C4-2B (cell line): ENCODE measurements at regions not wholly inside any gene's neighbourhood (a gene's known extent, or its start where the extent isn't known, plus 50 kb on each side); places are given as distances from the start of the nearest gene placed in this dataset.

Experiments
- H3K27ac ChIP-seq: fragments of 450-650 bp; 2 replicates; pipeline ENCODE4 v1.5.1; 2017
- CTCF ChIP-seq: fragments of 450-650 bp; conservative IDR thresholded peaks from 2 replicates; pipeline ENCODE4 v1.5.1; 2017; ENCODE audit warnings: mild to moderate bottlenecking
- ZFX ChIP-seq: fragments of 450-650 bp; IDR thresholded peaks from 2 replicates; pipeline ENCODE4 v1.6.1; 2017

- no peak overlapping the region for H3K27ac ChIP-seq
- TF ChIP-seq ZFX (no peak), CTCF (no peak)
Measured at GRCh38 chr20:1823450-1823844, 71.8 kb upstream of the SIRPA start.

GRCh38 chr20:1822564-1823449, 72.4 kb upstream of the SIRPA start:
- H3K27ac ChIP-seq: no peak overlapping the region
- TF ChIP-seq CTCF (no peak), ZFX (no peak)

DNA sequence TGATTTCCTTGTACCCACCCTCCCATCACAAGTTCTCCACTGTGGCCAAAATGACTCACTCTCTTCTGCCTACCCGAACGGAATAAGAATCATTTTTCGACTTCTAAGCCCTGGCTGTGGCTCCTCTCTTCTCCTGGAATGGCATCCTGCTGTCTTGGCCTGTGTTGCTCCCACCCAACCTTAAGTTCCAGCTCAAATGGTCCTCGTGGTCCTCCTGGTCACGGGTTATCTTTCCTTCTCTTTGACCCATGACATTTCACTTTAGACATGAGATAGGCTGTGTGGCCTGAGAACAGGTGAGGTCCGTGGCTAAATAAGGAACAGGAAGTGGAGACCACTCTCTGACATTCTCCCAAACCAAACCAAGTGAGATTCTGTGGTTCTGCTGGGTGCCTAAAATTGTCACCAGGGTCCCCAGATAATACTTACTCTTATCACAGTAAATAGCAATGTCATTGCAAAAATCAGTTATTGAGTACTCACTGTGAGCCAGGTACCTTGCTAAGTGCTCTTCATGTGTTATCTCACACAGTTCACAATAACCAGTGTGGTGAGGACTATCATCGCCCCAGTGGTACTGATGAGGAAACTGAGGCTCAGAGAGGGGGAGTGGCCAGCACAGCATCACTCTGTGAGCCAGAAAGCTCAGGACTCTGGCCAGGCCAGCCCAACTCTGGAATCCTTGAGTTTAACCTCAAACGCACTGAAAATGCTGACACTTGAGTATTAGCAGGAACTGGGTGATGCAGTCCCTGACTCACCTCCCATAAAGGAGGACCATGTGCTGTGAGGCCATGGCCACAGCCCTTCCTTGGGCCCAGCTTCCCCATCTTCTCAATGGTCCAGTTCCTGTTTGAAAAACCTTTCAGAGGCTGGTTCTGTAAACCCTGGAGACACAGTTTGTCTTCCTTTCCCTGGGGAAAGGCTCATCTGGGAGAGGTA, 74.8 kb upstream of the SIRPA start:
- TF ChIP-seq CTCF (no peak), ZFX (no peak)

GRCh38 chr20:1819311-1820137, 75.7 kb upstream of the SIRPA start:
- TF ChIP-seq CTCF (no peak), ZFX (no peak)
- no peak overlapping the region for H3K27ac ChIP-seq

More for the DNA sequence above, 74.8 kb upstream of the SIRPA start:
- no peak overlapping the region for H3K27ac ChIP-seq

DNA sequence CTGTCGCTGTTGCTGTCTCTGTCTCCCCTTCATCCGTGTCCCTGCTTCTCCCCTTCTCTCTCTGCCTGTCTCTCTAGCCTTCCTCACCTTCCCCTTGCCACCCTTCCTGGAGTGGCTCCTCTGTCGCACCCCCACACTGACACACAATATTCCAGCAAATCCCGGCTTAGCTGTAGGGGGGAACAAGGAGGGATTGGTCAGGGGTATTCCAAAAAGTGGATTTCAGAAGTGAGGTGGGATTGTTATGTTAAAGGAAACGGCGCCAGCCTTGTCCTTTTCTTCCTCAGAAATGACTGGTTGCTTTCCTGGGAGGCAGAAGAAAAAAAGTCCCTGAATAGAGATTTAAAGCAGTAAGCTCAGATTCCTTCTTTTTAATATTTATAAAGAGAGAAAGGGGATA, 76.3 kb upstream of the SIRPA start:
- TF ChIP-seq CTCF: no peak
- TF ChIP-seq ZFX: no peak
- H3K27ac ChIP-seq: no peak overlapping the region

GRCh38 chr20:1818247-1818840, 76.9 kb upstream of the SIRPA start:
- TF ChIP-seq ZFX (no peak), CTCF (no peak)
- no peak overlapping the region for H3K27ac ChIP-seq
